ENCODE measurements at regions not wholly inside any gene's neighbourhood (a gene's known extent, or its start where the extent isn't known, plus 50 kb on each side); places are given as distances from the start of the nearest gene placed in this dataset.

- TF ChIP-seq YY1 (IDR thresholded peaks at IDR 0.05; ENCODE audit: insufficient read depth, insufficient read length) (no peak), SUZ12 (IDR thresholded peaks at IDR 0.05; ENCODE audit: extremely low read depth, insufficient read depth, insufficient read length) (no peak)
These were observed 695.3 kb downstream of the DIAPH3 start for GRCh38 chr13:59468396-59468795.

Measured in NT2/D1 (cell line).